ENCODE measurements at regions not wholly inside any gene's neighbourhood (a gene's known extent, or its start where the extent isn't known, plus 50 kb on each side); places are given as distances from the start of the nearest gene placed in this dataset.

GRCh38 chr2:134139611-134140010, 114.3 kb upstream of the MGAT5 start:
- Histone ChIP-seq H2AFZ (ENCODE audit: low read depth, low read length) (no peak overlapping the region), H4K20me1 (ENCODE audit: insufficient read depth, low read length) (peaks cover 17% of the 10 kb centered on the region; the same call in 1 of the 2 replicates), H3K4me2 (ENCODE audit: low read length) (no peak overlapping the region), H3K79me2 (ENCODE audit: low read length) (no peaks in the 10 kb centered on the region), H3K9ac (ENCODE audit: low read length) (no peak overlapping the region), H3K27me3 (ENCODE audit: low read depth, low read length) (no peaks in the 10 kb centered on the region), H3K27ac (ENCODE audit: low read length) (no peak overlapping the region), H3K4me1 (ENCODE audit: low read length) (no peaks in the 10 kb centered on the region), H3K4me3 (ENCODE audit: low read length) (no peak overlapping the region), H3K36me3 (replicated peaks; ENCODE audit: low read depth, low read length) (no peaks in the 10 kb centered on the region), H3K9me3 (ENCODE audit: insufficient read depth, low read length) (no peaks in the 10 kb centered on the region)
- TF ChIP-seq EZH2phosphoT487 (IDR thresholded peaks at IDR 0.05; ENCODE audit: low read depth), result no peak
- TF ChIP-seq, protein P1, sequence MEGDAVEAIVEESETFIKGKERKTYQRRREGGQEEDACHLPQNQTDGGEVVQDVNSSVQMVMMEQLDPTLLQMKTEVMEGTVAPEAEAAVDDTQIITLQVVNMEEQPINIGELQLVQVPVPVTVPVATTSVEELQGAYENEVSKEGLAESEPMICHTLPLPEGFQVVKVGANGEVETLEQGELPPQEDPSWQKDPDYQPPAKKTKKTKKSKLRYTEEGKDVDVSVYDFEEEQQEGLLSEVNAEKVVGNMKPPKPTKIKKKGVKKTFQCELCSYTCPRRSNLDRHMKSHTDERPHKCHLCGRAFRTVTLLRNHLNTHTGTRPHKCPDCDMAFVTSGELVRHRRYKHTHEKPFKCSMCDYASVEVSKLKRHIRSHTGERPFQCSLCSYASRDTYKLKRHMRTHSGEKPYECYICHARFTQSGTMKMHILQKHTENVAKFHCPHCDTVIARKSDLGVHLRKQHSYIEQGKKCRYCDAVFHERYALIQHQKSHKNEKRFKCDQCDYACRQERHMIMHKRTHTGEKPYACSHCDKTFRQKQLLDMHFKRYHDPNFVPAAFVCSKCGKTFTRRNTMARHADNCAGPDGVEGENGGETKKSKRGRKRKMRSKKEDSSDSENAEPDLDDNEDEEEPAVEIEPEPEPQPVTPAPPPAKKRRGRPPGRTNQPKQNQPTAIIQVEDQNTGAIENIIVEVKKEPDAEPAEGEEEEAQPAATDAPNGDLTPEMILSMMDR (IDR thresholded peaks at IDR 0.05; ENCODE audit: low read depth, low read length), result no peak

- Histone ChIP-seq H4K20me1 (ENCODE audit: insufficient read depth, low read length) (peaks cover 17% of the 10 kb centered on the region; the same call in 1 of the 2 replicates), H3K27me3 (ENCODE audit: low read depth, low read length) (no peaks in the 10 kb centered on the region), H3K9ac (ENCODE audit: low read length) (no peak overlapping the region), H3K4me1 (ENCODE audit: low read length) (no peaks in the 10 kb centered on the region), H2AFZ (ENCODE audit: low read depth, low read length) (no peak overlapping the region), H3K4me2 (ENCODE audit: low read length) (no peak overlapping the region), H3K79me2 (ENCODE audit: low read length) (no peaks in the 10 kb centered on the region), H3K27ac (ENCODE audit: low read length) (no peak overlapping the region), H3K36me3 (replicated peaks; ENCODE audit: low read depth, low read length) (no peaks in the 10 kb centered on the region), H3K4me3 (ENCODE audit: low read length) (no peak overlapping the region), H3K9me3 (ENCODE audit: insufficient read depth, low read length) (no peaks in the 10 kb centered on the region)
- TF ChIP-seq, protein P1 (IDR thresholded peaks at IDR 0.05; ENCODE audit: low read depth, low read length), result no peak
- TF ChIP-seq EZH2phosphoT487 (IDR thresholded peaks at IDR 0.05; ENCODE audit: low read depth), result no peak
Observed at GRCh38 chr2:134140251-134140661, 113.6 kb upstream of the MGAT5 start.

- peaks cover 3% of the 10 kb centered on the region; the same call in 1 of the 2 replicates for H3K79me2 ChIP-seq (ENCODE audit: low read length)
- H3K9me3 ChIP-seq (ENCODE audit: insufficient read depth, low read length), result no peaks in the 10 kb centered on the region
- peaks cover 14% of the 10 kb centered on the region for H3K4me1 ChIP-seq (ENCODE audit: low read length)
- no peak overlapping the region for H3K4me3 ChIP-seq (ENCODE audit: low read length)
- H4K20me1 ChIP-seq (ENCODE audit: insufficient read depth, low read length), result peaks cover 17% of the 10 kb centered on the region; the same call in 1 of the 2 replicates
- H3K27me3 ChIP-seq (ENCODE audit: low read depth, low read length), result no peaks in the 10 kb centered on the region
- H3K9ac ChIP-seq (ENCODE audit: low read length), result no peak overlapping the region
- H3K4me2 ChIP-seq (ENCODE audit: low read length), result no peak overlapping the region
- no peaks in the 10 kb centered on the region for H3K36me3 ChIP-seq (replicated peaks; ENCODE audit: low read depth, low read length)
- TF ChIP-seq, protein P1 (IDR thresholded peaks at IDR 0.05; ENCODE audit: low read depth, low read length), result no peak
- TF ChIP-seq EZH2phosphoT487 (IDR thresholded peaks at IDR 0.05; ENCODE audit: low read depth), result no peak
- H2AFZ ChIP-seq (ENCODE audit: low read depth, low read length), result no peak overlapping the region
- no peak overlapping the region for H3K27ac ChIP-seq (ENCODE audit: low read length)
Observed at GRCh38 chr2:134141598-134142340, 112.1 kb upstream of the MGAT5 start.

- Histone ChIP-seq H4K20me1 (ENCODE audit: insufficient read depth, low read length) (peaks cover 17% of the 10 kb centered on the region; the same call in 1 of the 2 replicates), H3K4me2 (ENCODE audit: low read length) (no peak overlapping the region)
Observed at GRCh38 chr2:134142341-134142738, 111.5 kb upstream of the MGAT5 start.

More at GRCh38 chr2:134142341-134142738, 111.5 kb upstream of the MGAT5 start:
- Histone ChIP-seq H3K36me3 (replicated peaks; ENCODE audit: low read depth, low read length) (no peaks in the 10 kb centered on the region), H2AFZ (ENCODE audit: low read depth, low read length) (no peak overlapping the region), H3K9ac (ENCODE audit: low read length) (no peak overlapping the region), H3K79me2 (ENCODE audit: low read length) (peaks cover 3% of the 10 kb centered on the region; the same call in 1 of the 2 replicates), H3K9me3 (ENCODE audit: insufficient read depth, low read length) (no peaks in the 10 kb centered on the region), H3K27ac (ENCODE audit: low read length) (no peak overlapping the region), H3K27me3 (ENCODE audit: low read depth, low read length) (no peaks in the 10 kb centered on the region), H3K4me1 (ENCODE audit: low read length) (peaks cover 20% of the 10 kb centered on the region), H3K4me3 (ENCODE audit: low read length) (no peak overlapping the region)
- no peak for TF ChIP-seq EZH2phosphoT487 (IDR thresholded peaks at IDR 0.05; ENCODE audit: low read depth)
- TF ChIP-seq, protein P1 (IDR thresholded peaks at IDR 0.05; ENCODE audit: low read depth, low read length), result no peak

Data from OCI-LY3 (cell line).